LNCaP clone FGC (cell line): ENCODE measurements at regions not wholly inside any gene's neighbourhood (a gene's known extent, or its start where the extent isn't known, plus 50 kb on each side); places are given as distances from the start of the nearest gene placed in this dataset.
"Not testable (repeated sequence)": the region's sequence is repeated elsewhere in the genome, so short reads cannot be mapped to it uniquely, and the experiment has no call there.

ENCODE experiments used
- DNase-seq: peaks from one replicate; pipeline ENCODE4 v3.0.0-alpha.2; 2011; ENCODE audit warnings: low read depth
- H3K4me3 ChIP-seq: 2 replicates; pipeline ENCODE4 v1.5.1; 2011; ENCODE audit warnings: mild to moderate bottlenecking, low read depth, low read length, control low read depth
- TF ChIP-seq, protein P1 (sequence below): IDR thresholded peaks from 2 replicates; pipeline ENCODE4 v1.5.1; 2012; ENCODE audit warnings: mild to moderate bottlenecking; ENCODE audit not compliant: control insufficient read depth, insufficient read depth; ENCODE audit errors: extremely low read depth

DNA sequence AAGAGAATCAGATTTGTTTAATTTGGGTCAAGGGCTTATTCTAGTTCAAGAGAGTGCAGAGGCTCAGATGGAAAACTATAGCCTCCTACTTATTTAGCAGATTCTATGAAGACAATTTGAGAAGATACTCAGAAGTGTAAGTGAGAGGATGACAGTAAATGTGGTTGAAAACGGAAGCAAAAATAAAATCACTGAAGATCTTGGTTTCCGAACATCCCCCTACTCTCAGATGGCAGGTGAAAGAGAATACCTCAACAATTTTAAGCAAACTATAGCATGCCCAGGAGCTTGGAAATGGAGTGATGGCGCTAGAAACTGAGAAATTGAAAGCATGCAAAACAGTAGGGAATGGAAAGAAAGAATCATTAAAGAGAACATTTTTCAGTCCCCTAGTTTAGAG, 705.5 kb upstream of the CDH8 start:
- TF ChIP-seq, protein P1, sequence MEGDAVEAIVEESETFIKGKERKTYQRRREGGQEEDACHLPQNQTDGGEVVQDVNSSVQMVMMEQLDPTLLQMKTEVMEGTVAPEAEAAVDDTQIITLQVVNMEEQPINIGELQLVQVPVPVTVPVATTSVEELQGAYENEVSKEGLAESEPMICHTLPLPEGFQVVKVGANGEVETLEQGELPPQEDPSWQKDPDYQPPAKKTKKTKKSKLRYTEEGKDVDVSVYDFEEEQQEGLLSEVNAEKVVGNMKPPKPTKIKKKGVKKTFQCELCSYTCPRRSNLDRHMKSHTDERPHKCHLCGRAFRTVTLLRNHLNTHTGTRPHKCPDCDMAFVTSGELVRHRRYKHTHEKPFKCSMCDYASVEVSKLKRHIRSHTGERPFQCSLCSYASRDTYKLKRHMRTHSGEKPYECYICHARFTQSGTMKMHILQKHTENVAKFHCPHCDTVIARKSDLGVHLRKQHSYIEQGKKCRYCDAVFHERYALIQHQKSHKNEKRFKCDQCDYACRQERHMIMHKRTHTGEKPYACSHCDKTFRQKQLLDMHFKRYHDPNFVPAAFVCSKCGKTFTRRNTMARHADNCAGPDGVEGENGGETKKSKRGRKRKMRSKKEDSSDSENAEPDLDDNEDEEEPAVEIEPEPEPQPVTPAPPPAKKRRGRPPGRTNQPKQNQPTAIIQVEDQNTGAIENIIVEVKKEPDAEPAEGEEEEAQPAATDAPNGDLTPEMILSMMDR, result no peak
- no peak overlapping the region for H3K4me3 ChIP-seq
- DNase-seq, result no peak

DNA sequence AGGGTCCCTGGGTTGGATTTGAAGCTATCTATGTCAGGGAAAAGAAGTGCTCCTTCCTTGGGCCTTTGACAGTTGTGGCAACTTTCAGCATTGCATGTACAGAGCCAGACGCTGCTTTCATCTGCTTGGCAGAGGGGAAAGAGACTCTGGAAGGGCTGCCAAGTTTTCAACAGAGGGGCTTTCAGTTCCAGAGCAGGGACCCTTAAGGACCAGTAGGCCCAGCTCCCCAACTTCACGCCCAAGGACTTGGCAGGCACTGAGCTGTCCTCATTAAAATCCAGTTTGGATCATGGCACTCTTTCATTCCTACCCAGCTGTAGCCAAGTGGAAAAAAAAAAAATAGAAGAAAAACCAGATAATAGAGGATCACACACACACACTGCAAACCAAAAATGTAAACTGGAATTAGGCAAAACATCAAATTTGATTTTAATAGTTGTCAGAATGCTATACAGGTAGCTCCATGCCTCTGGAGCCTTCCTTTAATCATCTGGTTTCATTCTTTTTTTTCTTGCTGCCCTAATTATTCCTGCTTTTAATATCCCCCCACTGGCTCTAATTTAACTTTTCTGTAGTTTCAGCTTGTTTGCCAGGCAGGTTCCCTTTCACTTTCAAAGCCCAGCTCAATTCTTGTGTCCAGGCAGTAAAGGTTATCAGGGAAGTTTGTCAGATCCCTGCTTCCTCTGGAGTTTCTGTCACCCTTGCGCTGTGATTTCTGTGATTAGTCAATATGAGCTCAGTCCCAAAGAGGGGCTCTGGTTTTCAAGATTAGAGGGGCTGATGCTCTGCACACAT, 702.6 kb upstream of the CDH8 start:
- H3K4me3 ChIP-seq, result no peak overlapping the region
- DNase-seq, result no peak
- TF ChIP-seq, protein P1, result no peak

DNA sequence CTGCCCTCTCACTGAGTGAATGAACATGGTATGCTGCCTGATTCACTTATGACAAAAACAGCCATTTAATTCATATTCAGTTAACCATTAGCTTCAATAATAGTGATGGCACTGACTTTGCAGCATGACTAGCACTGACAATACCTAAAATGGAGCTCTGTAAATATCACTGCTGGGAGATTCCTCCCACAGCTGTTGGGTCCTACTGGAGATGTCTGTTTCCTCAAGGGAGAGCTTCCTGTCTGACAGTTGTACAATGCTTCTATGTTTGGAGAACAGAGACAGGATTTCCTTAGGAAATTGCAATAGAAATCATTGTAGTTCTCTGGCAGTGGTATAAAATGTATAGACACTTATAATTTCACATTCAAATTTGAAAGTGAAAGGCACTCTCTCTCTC, 695.9 kb upstream of the CDH8 start:
- H3K4me3 ChIP-seq, result no peak overlapping the region
- DNase-seq, result no peak
- TF ChIP-seq, protein P1, result no peak

DNA sequence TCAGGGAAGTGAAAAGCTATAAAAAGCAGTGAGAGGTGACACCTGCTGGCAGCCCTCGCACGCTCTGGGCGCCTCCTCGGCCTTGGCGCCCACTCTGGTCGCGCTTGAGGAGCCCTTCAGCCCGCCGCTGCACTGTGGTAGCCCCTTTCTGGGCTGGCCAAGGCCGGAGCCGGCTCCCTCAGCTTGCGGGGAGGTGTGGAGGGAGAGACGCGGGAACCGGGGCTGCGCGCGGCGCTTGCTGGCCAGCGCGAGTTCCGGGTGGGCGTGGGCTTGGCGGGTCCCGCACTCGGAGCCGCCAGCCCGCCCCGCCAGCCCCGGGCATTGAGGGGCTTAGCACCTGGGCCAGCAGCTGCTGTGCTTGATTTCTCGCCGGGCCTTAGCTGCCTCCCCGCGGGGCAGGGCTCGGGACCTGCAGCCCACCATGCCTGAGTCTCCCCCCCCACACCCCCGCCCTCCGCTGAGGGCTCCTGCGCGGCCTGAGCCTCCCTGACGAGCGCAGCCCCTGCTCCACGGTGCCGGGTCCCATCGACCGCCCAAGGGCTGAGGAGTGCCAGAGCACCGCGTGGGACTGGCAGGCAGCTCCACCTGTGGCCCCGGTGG, 688.5 kb upstream of the CDH8 start:
- not testable (repeated sequence) for H3K4me3 ChIP-seq, DNase-seq

DNA sequence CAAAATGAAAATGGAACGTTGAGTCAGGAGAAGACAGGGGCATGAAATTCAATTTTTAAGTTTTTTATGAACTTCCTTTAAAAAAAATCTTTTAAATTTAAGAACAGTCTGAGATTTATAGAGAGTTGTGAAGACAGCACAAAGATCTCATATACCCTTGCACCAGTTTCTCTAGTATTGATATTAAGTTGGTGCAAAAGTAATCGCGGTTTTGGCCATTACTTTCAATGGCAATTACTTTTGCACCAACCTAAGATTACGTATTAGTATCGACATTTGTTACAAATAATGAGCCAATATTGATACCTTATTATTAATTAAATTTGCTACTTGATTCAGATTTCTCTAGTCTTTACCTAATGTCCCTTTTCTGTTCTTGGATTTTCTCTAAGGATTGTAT, 684.4 kb upstream of the CDH8 start:
- no peak overlapping the region for H3K4me3 ChIP-seq
- no peak for DNase-seq
- TF ChIP-seq, protein P1, result no peak

DNA sequence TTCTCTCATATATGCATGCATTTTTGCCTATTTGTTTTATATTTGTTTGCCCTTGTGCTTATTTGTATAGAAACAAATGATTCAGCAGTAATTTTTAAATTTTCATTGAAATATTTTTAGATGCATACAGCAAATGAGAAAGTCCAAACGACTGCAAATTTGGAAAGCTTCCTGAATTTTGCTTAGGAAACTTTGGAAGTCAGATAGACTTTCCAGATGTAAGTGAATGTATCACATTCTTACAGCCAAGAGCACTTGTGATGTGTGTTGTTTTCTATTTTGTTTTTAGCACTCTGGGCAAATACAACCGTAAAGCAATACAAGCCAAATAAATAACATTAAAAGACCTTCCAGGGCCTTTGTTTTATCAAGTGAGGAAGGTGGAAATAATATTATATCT, 680.8 kb upstream of the CDH8 start:
- DNase-seq, result no peak
- H3K4me3 ChIP-seq, result no peak overlapping the region
- TF ChIP-seq, protein P1, result no peak

DNA sequence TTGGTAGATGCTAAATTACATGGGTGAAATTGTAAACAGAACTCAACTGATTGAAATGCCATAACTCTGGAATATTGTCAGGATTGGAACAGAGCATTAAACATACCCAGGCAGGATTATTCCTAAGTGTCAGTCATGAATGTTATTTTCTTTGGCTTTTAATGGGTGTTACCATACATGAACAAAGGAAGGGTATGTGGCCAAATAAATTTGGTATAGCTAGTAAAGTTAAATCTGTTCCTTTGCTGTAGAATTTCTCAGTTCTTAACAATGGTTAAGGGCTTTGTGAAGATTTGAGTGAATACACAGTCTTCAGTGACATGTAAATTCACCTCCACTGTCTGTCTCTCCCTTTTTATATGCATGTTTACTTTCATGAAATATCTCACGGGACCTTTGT, 679.5 kb upstream of the CDH8 start:
- DNase-seq, result no peak
- H3K4me3 ChIP-seq, result no peak overlapping the region
- TF ChIP-seq, protein P1, result no peak
